GM18520 (cell line): ENCODE measurements at regions not wholly inside any gene's neighbourhood (a gene's known extent, or its start where the extent isn't known, plus 50 kb on each side); places are given as distances from the start of the nearest gene placed in this dataset.

ENCODE experiments used
- ATAC-seq: cut with Tn5 transposase; IDR thresholded peaks from one replicate; pipeline ENCODE4 v1.9.1; 2021; ENCODE audit not compliant: unreplicated experiment

GRCh38 chr7:117929237-117929636 is 56.0 kb upstream of the CTTNBP2 start:
- no peak for ATAC-seq

- no peak for ATAC-seq
Observed at GRCh38 chr7:117931314-117931713, 58.1 kb upstream of the CTTNBP2 start.

GRCh38 chr7:117937049-117937752 is 64.0 kb upstream of the CTTNBP2 start:
- ATAC-seq = no peak

GRCh38 chr7:117937753-117938483 is 64.7 kb upstream of the CTTNBP2 start:
- ATAC-seq = no peak

- no peak for ATAC-seq
Observed at GRCh38 chr7:117941138-117941810, 68.0 kb upstream of the CTTNBP2 start.

- ATAC-seq = no peak
Observed at GRCh38 chr7:117942780-117943179, 69.5 kb upstream of the CTTNBP2 start.

- ATAC-seq = no peak
Observed at GRCh38 chr7:117944886-117945285, 71.6 kb upstream of the CTTNBP2 start.

GRCh38 chr7:117946151-117946633 is 73.0 kb upstream of the CTTNBP2 start:
- no peak for ATAC-seq

- no peak for ATAC-seq
Observed at GRCh38 chr7:117949232-117949631, 76.0 kb upstream of the CTTNBP2 start.

- no peak for ATAC-seq
Observed at GRCh38 chr7:117950601-117951260, 77.5 kb upstream of the CTTNBP2 start.

GRCh38 chr7:117951285-117951684 is 78.0 kb upstream of the CTTNBP2 start:
- ATAC-seq = no peak

GRCh38 chr7:117951691-117952280 is 78.5 kb upstream of the CTTNBP2 start:
- ATAC-seq = no peak

- ATAC-seq = no peak
Observed at GRCh38 chr7:117955046-117955445, 81.8 kb upstream of the CTTNBP2 start.

GRCh38 chr7:117960351-117960750 is 87.1 kb upstream of the CTTNBP2 start:
- ATAC-seq = no peak

GRCh38 chr7:117961235-117961634 is 88.0 kb upstream of the CTTNBP2 start:
- no peak for ATAC-seq

GRCh38 chr7:117962366-117962994 is 89.2 kb upstream of the CTTNBP2 start:
- ATAC-seq = no peak

GRCh38 chr7:117963264-117964197 is 90.3 kb upstream of the CTTNBP2 start:
- no peak for ATAC-seq

GRCh38 chr7:117970801-117971200 is 97.6 kb upstream of the CTTNBP2 start:
- ATAC-seq = no peak

GRCh38 chr7:117971556-117972244 is 98.5 kb upstream of the CTTNBP2 start:
- no peak for ATAC-seq
